Stimulated activated CD8-positive, alpha-beta memory T cell treated with anti-CD3 and anti-CD28 coated beads, Interleukin-4, amount 100 ng/mL, for 48 hours (primary cell): ENCODE measurements at regions not wholly inside any gene's neighbourhood (a gene's known extent, or its start where the extent isn't known, plus 50 kb on each side); places are given as distances from the start of the nearest gene placed in this dataset.

Source experiments
- DNase-seq: peaks from one replicate; pipeline ENCODE4 v3.0.0-alpha.2; 2020

- no peak for DNase-seq
Observed at GRCh38 chr10:28785018-28785417, 107.7 kb downstream of the BAMBI start.

DNA sequence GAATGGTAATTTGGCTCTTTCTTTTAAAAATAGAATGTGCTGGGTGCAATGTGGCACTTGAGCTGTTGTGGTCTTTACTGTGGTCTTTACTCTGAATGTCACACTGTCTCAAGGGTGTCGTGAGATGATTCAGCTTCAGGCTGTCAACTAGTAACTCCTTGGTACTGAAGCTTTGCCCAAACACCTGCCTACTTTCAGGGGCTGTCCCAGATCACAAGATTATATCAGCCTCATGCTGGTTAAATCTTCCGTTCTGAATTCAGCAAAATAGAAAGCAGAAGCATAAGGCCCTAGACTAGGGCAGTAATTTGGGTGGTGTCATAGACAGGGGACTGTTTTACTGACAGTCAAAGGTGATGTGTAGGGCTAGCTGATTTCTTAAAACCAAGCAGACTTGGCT is 110.9 kb downstream of the BAMBI start:
- DNase-seq = no peak

GRCh38 chr10:28788762-28789161 is 111.4 kb downstream of the BAMBI start:
- no peak for DNase-seq

DNA sequence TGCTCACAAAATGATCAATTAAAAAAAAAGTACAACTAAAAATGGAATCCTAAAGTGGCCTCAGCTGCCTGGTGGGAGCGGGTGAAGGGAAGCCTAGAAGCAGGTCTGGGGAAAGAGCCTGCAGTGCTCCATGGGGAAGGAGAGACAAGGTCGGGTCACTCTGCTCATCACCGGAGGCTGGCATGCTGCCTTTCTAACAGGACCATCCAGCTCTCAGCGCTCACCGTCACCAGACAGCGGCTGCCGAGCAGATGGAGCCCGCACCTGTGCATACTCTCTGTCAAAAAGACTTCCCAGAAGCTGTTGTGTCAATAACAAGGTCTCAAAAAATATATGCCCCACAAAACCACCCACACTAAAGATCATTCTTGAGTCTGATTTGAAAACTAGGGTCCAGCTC is 112.8 kb downstream of the BAMBI start:
- no peak for DNase-seq

DNA sequence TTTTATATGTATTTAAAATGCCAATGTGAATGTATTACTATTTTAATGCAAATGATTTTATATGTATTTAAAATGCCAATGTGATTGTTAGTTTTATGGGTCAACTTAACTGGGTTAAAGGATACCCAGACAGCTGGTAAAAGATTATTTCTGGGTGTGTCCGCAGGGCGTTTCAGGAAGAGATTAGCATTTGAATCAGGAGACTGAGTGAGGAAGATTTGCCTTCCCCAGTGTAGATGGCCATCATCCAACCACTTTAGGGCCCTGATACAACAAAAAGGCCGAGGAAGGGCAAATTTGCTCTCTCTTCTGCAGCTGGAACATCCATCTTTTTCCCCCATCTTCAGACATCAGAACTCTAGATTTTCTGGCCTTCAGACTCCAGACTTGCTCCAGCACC is 116.2 kb downstream of the BAMBI start:
- no peak for DNase-seq

GRCh38 chr10:28794986-28795385 is 117.7 kb downstream of the BAMBI start:
- DNase-seq = no peak

GRCh38 chr10:28796606-28797512 is 119.5 kb downstream of the BAMBI start:
- DNase-seq = no peak

DNA sequence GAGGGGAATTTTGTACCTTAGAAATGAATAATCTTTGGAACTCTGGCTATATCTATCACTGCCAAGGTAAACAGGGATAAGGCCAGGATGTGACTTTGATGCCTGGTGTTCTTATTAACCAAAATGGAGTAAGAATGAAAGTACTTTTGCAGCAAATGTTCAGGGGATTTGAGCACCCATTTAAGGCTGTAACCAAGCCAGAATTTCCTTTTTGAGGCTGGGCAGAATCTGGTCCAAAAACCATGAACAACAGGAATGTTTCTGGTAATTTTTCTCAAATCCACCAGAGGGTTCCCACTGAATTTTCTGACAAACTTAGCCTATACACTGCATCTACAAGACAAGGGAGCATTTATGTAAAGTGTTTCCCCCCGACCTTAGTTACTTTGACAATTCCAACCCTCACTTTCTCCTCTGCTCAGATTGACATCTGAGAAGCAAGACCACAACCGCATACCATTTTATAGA is 120.6 kb downstream of the BAMBI start:
- DNase-seq = no peak

DNA sequence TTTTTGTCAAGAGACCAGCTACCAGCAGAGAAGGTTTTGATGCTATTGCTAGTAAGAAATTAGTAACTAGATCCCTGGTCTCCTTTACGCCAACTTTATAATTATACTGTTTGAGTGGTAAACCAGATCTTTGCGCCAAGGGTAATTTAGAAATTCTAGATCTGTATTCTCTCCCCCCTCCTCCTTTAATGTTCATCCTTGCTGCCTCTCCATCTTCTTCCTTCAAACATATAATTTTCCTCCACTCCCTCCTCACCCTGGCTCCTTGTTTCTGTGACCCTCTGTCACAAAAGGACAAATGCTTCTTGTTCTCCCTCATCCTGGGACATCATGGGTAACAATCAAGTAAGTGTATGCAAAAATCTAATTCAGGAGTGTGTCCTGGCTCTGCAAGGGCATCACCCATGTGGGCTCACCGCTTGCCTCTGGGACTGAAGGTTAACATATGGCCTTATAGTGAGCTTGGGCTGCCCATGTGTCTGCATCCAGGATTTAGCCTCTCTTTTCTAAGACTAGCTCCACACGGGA is 121.2 kb downstream of the BAMBI start:
- no peak for DNase-seq

GRCh38 chr10:28798964-28799363 is 121.6 kb downstream of the BAMBI start:
- DNase-seq = no peak

DNA sequence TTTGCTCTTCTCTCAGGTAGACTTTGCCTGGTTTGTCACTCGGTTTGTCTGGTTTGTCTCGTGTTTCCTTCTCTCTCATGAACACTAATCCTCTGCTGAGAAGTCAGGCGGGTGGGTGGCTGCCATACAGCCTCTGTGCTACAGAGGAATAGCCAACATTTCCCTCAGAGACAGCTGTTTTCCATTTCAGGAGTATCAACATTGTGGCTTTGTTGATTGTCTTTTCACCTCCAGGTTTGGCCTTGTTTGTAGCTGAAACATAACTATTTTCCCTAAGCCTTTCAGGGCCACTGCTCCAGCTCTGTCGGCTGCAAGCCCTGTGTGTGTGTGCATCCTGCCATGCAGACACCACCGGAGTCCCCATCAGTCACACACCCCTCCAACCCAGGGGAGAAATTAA is 122.8 kb downstream of the BAMBI start:
- no peak for DNase-seq

DNA sequence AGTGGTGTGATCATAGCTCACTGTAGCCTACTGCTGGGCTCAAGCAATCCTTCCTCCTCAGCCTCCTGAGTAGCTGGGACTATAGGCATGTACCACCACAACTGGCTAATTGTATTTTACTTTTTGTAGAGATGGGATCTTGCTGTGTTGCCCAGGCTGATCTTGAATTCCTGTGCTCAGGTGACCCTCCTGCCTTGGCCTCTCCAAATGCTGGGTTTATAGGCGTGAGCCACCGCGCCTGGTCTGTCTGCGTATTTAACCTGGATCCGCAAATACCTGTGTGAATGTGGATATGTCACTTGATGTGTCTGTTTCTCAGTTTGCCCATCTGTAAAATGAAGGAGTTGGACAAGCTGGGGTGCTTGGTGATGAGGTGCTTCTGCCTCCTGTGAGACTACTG is 123.9 kb downstream of the BAMBI start:
- no peak for DNase-seq

DNA sequence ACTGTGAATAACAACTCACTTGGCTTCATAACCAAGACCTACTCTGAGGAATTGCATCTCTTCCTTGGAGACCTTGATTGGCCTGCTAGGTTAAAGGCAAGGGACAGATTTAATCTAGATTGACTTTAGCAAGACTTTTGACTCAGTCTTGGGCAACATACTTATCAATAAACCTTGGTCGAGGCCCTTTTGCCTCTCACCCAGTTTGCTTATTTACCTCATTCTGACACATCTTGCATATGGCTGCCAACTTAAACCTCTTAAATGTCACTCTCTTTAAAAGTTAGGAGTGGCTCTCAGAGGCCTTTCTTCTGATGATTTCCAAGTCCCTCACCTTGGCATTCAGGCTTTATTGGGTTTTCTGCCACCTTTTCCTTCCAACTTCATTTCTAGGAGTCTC is 124.5 kb downstream of the BAMBI start:
- DNase-seq = no peak

DNA sequence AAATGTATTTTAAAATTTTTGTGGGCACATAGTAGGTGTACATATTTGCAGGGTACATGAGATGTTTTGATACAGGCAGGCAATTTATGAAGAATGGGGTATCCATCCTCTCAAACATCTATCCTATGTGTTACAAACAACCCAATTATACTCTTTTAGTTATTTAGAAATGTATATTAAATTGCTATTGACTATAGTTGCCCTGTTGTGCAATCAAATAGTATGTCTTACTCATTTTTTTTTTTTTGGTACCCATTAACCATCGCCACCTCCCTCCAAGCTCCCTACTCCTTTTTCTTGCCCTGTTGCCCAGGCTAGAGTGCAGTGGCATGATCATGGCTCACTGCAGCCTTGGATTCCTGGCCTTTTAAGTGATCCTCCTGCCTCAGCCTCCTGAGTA is 128.1 kb downstream of the BAMBI start:
- no peak for DNase-seq

- no peak for DNase-seq
Observed at GRCh38 chr10:28806488-28806941, 129.2 kb downstream of the BAMBI start.

- no peak for DNase-seq
Observed at GRCh38 chr10:28806951-28807759, 129.8 kb downstream of the BAMBI start.

- DNase-seq = no peak
Observed at GRCh38 chr10:28807760-28808613, 130.7 kb downstream of the BAMBI start.

GRCh38 chr10:28808693-28809092 is 131.4 kb downstream of the BAMBI start:
- DNase-seq = no peak

DNA sequence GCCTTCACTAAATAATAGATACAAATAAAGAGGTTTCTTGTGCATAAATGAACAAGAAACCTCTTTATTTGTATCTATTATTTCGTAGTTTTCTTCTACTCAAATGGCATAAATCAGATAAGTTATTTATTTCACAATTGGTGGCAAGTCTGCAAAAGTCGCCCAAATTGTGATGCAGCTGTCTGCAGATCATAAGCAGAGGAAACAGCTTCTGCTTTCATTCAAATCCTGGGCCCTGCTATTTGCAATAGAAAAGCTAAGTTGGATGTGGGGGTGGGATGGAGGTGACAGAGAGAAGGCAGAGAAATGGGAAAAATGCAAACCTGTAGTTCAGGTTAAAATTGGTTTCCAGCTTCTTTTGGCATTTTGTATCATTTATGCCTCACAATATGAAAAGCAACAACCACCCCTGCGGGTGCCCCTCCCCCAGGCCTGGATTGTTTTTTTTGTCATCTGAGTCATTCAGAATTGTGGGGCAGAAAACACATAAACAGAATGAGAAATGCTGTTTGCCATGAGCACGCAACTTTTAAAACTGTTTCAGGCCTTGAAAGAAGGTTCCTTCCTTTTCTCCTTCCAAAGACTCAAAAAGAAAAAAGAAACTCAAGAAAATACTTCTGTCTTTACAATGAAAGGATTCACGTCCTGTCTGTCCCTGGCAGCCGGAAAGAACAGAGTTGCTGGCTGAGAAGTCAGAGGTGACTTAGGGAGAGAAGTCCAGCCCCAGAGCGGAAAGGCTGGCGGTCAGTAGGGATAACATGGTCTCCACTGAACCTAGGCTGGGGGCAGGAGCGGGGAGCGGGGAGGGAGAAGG is 132.9 kb downstream of the BAMBI start:
- DNase-seq = no peak

- no peak for DNase-seq
Observed at GRCh38 chr10:28811639-28812349, 134.5 kb downstream of the BAMBI start.
